Neural progenitor cell (in vitro differentiated cells): ENCODE measurements at regions not wholly inside any gene's neighbourhood (a gene's known extent, or its start where the extent isn't known, plus 50 kb on each side); places are given as distances from the start of the nearest gene placed in this dataset.

ENCODE experiments used
- EZH2 ChIP-seq: fragments of 200-600 bp; sonication (generic); IDR thresholded peaks from 2 replicates; pipeline ENCODE4 v1.6.1; 2017; ENCODE audit warnings: antibody characterized with exemption, mild to moderate bottlenecking, moderate library complexity
- TF ChIP-seq, protein P1 (sequence below): fragments of 200-600 bp; sonication (generic); IDR thresholded peaks from 2 replicates; pipeline ENCODE4 v1.5.1; 2017; ENCODE audit warnings: antibody characterized with exemption, mild to moderate bottlenecking

DNA sequence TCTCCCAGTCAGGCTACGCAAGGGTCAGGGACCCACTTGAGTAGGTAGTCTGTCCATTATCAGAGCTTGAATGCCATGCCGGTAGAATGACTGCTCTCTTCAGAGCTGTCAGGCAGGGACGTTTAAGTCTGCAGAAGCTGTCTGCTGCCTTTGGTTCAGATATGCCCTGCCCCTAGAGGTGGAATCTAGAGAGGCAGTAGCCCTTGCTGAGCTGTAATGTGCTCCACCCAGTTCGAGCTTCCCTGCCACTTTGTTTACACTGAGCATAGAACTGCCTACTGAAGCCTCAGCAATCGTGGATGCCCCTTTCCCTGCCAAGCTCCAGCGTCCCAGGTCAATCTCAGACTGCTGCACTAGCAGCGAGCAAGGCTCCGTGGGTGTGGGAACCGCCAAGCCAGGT is 57.5 kb upstream of the SETMAR start:
- no peak for TF ChIP-seq EZH2
- TF ChIP-seq, protein P1, sequence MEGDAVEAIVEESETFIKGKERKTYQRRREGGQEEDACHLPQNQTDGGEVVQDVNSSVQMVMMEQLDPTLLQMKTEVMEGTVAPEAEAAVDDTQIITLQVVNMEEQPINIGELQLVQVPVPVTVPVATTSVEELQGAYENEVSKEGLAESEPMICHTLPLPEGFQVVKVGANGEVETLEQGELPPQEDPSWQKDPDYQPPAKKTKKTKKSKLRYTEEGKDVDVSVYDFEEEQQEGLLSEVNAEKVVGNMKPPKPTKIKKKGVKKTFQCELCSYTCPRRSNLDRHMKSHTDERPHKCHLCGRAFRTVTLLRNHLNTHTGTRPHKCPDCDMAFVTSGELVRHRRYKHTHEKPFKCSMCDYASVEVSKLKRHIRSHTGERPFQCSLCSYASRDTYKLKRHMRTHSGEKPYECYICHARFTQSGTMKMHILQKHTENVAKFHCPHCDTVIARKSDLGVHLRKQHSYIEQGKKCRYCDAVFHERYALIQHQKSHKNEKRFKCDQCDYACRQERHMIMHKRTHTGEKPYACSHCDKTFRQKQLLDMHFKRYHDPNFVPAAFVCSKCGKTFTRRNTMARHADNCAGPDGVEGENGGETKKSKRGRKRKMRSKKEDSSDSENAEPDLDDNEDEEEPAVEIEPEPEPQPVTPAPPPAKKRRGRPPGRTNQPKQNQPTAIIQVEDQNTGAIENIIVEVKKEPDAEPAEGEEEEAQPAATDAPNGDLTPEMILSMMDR = peak; percentile 46
